Mesenchymal stem cell (in vitro differentiated cells and primary cell): ENCODE measurements at regions not wholly inside any gene's neighbourhood (a gene's known extent, or its start where the extent isn't known, plus 50 kb on each side); places are given as distances from the start of the nearest gene placed in this dataset.
A peak's percentile ranks its signal among the peaks of the same experiment; 100 is the strongest.

Experiments
- DNase-seq: peaks from one replicate; pipeline ENCODE4 v3.0.0-alpha.2; 2013
- H2AFZ ChIP-seq: one replicate; pipeline ENCODE4 v1.6.1; 2013; ENCODE audit warnings: low read depth, mild to moderate bottlenecking, control low read depth, inconsistent platforms, low read length, moderate library complexity
- H2AK5ac ChIP-seq: 2 replicates; pipeline ENCODE4 v1.6.1; 2013; ENCODE audit warnings: low read length, moderate library complexity, mild to moderate bottlenecking, inconsistent platforms; ENCODE audit not compliant: severe bottlenecking
- H2BK120ac ChIP-seq: one replicate; pipeline ENCODE4 v1.6.1; 2013; ENCODE audit warnings: low read depth, mild to moderate bottlenecking, inconsistent platforms, low read length, moderate library complexity
- H2BK12ac ChIP-seq, 2 experiments: one replicate each; pipeline ENCODE4 v1.6.1; 2013; ENCODE audit warnings: inconsistent platforms in 2 of 2, low read length in 2 of 2, mild to moderate bottlenecking in 2 of 2, moderate library complexity in 2 of 2, control low read depth in 1 of 2
- H2BK15ac ChIP-seq: one replicate; pipeline ENCODE4 v1.6.1; 2013; ENCODE audit warnings: mild to moderate bottlenecking, low read depth, inconsistent platforms; ENCODE audit not compliant: poor library complexity, severe bottlenecking
- H2BK5ac ChIP-seq: 2 replicates; pipeline ENCODE4 v1.6.1; 2013; ENCODE audit warnings: low read depth, mild to moderate bottlenecking, low read length, control low read depth, inconsistent platforms; ENCODE audit not compliant: poor library complexity, severe bottlenecking
- H3K14ac ChIP-seq, 2 experiments: one replicate each; pipeline ENCODE4 v1.6.1; 2013; ENCODE audit warnings: inconsistent platforms in 2 of 2, low read length in 2 of 2, control low read depth in 1 of 2, mild to moderate bottlenecking in 1 of 2, moderate library complexity in 1 of 2
- H3K18ac ChIP-seq, 2 experiments: one replicate each; pipeline ENCODE4 v1.6.1; 2013; ENCODE audit warnings: inconsistent platforms in 2 of 2, low read length in 2 of 2, control low read depth in 1 of 2, low read depth in 1 of 2, mild to moderate bottlenecking in 1 of 2
- H3K23ac ChIP-seq, 2 experiments: one replicate each; pipeline ENCODE4 v1.6.1; 2013; ENCODE audit warnings: inconsistent platforms in 2 of 2, low read length in 2 of 2, mild to moderate bottlenecking in 2 of 2, moderate library complexity in 2 of 2, control low read depth in 1 of 2
- H3K27ac ChIP-seq: 2 replicates; pipeline ENCODE4 v1.5.1; 2013; ENCODE audit warnings: mild to moderate bottlenecking, moderate library complexity, low read length, control low read depth, inconsistent platforms; ENCODE audit not compliant: poor library complexity, severe bottlenecking
- H3K27me3 ChIP-seq, 2 experiments: 2 replicates each; pipeline versions ENCODE4 v1.6.1 to v1.7.0; 2013; ENCODE audit warnings: low read length in 2 of 2, mild to moderate bottlenecking in 2 of 2, moderate library complexity in 2 of 2, control low read depth in 1 of 2, inconsistent platforms in 1 of 2; ENCODE audit not compliant: control insufficient read depth in 1 of 2, insufficient read depth in 1 of 2
- H3K36me3 ChIP-seq, 2 experiments: 2 replicates each; pipeline versions ENCODE4 v1.6.1 to v1.7.0; 2013; ENCODE audit warnings: low read length in 2 of 2, control low read depth in 1 of 2, inconsistent platforms in 1 of 2, low read depth in 1 of 2, mild to moderate bottlenecking in 1 of 2; ENCODE audit not compliant: insufficient read depth in 2 of 2, control insufficient read depth in 1 of 2
- H3K4ac ChIP-seq, 2 experiments: one replicate each; pipeline ENCODE4 v1.6.1; 2013; ENCODE audit warnings: inconsistent platforms in 2 of 2, low read length in 2 of 2, mild to moderate bottlenecking in 2 of 2, moderate library complexity in 2 of 2, control low read depth in 1 of 2, low read depth in 1 of 2
- H3K4me1 ChIP-seq: 2 replicates; pipeline ENCODE4 v1.6.1; 2013; ENCODE audit warnings: low read depth, low read length, control low read depth; ENCODE audit not compliant: control insufficient read depth, insufficient read depth
- H3K4me2 ChIP-seq: 2 replicates; pipeline ENCODE4 v1.6.1; 2013; ENCODE audit warnings: low read length, mild to moderate bottlenecking, inconsistent platforms; ENCODE audit not compliant: poor library complexity, severe bottlenecking
- H3K4me3 ChIP-seq, 2 experiments: 2 replicates each; pipeline versions ENCODE4 v1.5.1 to v1.7.0; 2013; ENCODE audit warnings: low read length in 2 of 2, mild to moderate bottlenecking in 2 of 2, control low read depth in 1 of 2, low read depth in 1 of 2; ENCODE audit not compliant: insufficient read depth in 1 of 2
- H3K79me1 ChIP-seq: replicated peaks from 2 replicates; pipeline ENCODE4 v1.6.1; 2013; ENCODE audit warnings: mild to moderate bottlenecking, control low read depth, low read length, inconsistent platforms; ENCODE audit not compliant: poor library complexity, severe bottlenecking
- H3K9ac ChIP-seq: 2 replicates; pipeline ENCODE4 v1.7.0; 2013; ENCODE audit warnings: mild to moderate bottlenecking, low read length, moderate library complexity
- H3K9me3 ChIP-seq: 2 replicates; pipeline ENCODE4 v1.7.0; 2013; ENCODE audit warnings: mild to moderate bottlenecking, low read length; ENCODE audit not compliant: control insufficient read depth
- H4K8ac ChIP-seq: one replicate; pipeline ENCODE4 v1.6.1; 2013; ENCODE audit warnings: inconsistent platforms, mild to moderate bottlenecking, low read length, moderate library complexity
- H4K91ac ChIP-seq: one replicate; pipeline ENCODE4 v1.6.1; 2013; ENCODE audit warnings: mild to moderate bottlenecking, low read length, inconsistent platforms
- WGBS: methylation state at CpG from one replicate; pipeline ENCODE4 v1.1.7; 2013; ENCODE audit warnings: mixed read lengths; 5-methylcytosine and 5-hydroxymethylcytosine counted together

GRCh38 chr5:159509002-159509660, 178.8 kb upstream of the IL12B start:
- Histone ChIP-seq H2AFZ (no peak overlapping the region), H2BK12ac (no peak overlapping the region), H3K9me3 (peaks cover 4% of the 10 kb centered on the region), H2BK5ac (no peak overlapping the region), H4K91ac (no peak overlapping the region), H2AK5ac (no peak overlapping the region), H3K4me1 (peaks cover 3% of the 10 kb centered on the region), H2BK120ac (no peak overlapping the region), H3K14ac (no peak overlapping the region), H3K79me1 (no peaks in the 10 kb centered on the region), H3K9ac (no peak overlapping the region), H3K4ac (peak overlapping the region in 1 of 2 experiments; percentile 35), H3K4me3 (no peak overlapping the region), H3K18ac (no peak overlapping the region), H3K27me3 (peaks cover 0 to 40% of the 10 kb centered on the region in 2 experiments), H3K23ac (no peak overlapping the region), H2BK15ac (no peak overlapping the region), H3K36me3 (no peaks in the 10 kb centered on the region), H3K4me2 (no peak overlapping the region), H4K8ac (no peak overlapping the region), H3K27ac (no peak overlapping the region)
- no peak for DNase-seq
- 86% methylated on average over 6 of the region's 7 CpGs for WGBS

GRCh38 chr5:159510282-159510681, 180.0 kb upstream of the IL12B start:
- Histone ChIP-seq H3K79me1 (no peaks in the 10 kb centered on the region), H3K14ac (no peak overlapping the region), H3K4me3 (no peak overlapping the region), H2BK15ac (no peak overlapping the region), H3K36me3 (no peaks in the 10 kb centered on the region), H3K4me1 (peaks cover 3% of the 10 kb centered on the region), H3K27me3 (peaks cover 6 to 51% of the 10 kb centered on the region in 2 experiments), H2BK5ac (no peak overlapping the region), H3K9me3 (peaks cover 4% of the 10 kb centered on the region), H3K23ac (no peak overlapping the region), H2BK12ac (no peak overlapping the region), H3K4me2 (no peak overlapping the region), H3K18ac (no peak overlapping the region), H3K9ac (no peak overlapping the region), H4K8ac (no peak overlapping the region), H3K4ac (no peak overlapping the region), H2AFZ (no peak overlapping the region), H4K91ac (no peak overlapping the region), H2BK120ac (no peak overlapping the region), H2AK5ac (no peak overlapping the region), H3K27ac (peak overlapping the region; percentile 33)
- peak; percentile 90 for DNase-seq
- WGBS: 16% methylated on average over 3 of the region's 3 CpGs

GRCh38 chr5:159511570-159511969, 181.3 kb upstream of the IL12B start:
- H2BK120ac ChIP-seq: no peak overlapping the region
- H3K36me3 ChIP-seq: no peaks in the 10 kb centered on the region
- peak overlapping the region in 1 of 2 experiments; percentile 30 for H3K18ac ChIP-seq
- no peak overlapping the region for H3K9ac ChIP-seq
- H2BK5ac ChIP-seq: no peak overlapping the region
- H3K4me1 ChIP-seq: peaks cover 3% of the 10 kb centered on the region
- no peak overlapping the region for H4K91ac ChIP-seq
- H2BK15ac ChIP-seq: no peak overlapping the region
- H2AK5ac ChIP-seq: no peak overlapping the region
- DNase-seq: no peak
- no peak overlapping the region for H3K4me2 ChIP-seq
- no peak overlapping the region for H3K4me3 ChIP-seq
- H3K27ac ChIP-seq: no peak overlapping the region
- no peaks in the 10 kb centered on the region for H3K79me1 ChIP-seq
- no peak overlapping the region for H2BK12ac ChIP-seq
- peaks cover 6 to 60% of the 10 kb centered on the region in 2 experiments for H3K27me3 ChIP-seq
- H2AFZ ChIP-seq: no peak overlapping the region
- peaks cover 4% of the 10 kb centered on the region for H3K9me3 ChIP-seq
- H3K4ac ChIP-seq: no peak overlapping the region
- no peak overlapping the region for H4K8ac ChIP-seq
- WGBS: 100% methylated on average over 2 of the region's 2 CpGs
- H3K23ac ChIP-seq: no peak overlapping the region
- H3K14ac ChIP-seq: no peak overlapping the region

GRCh38 chr5:159512064-159512463, 181.8 kb upstream of the IL12B start:
- no peak overlapping the region for H4K8ac ChIP-seq
- no peak for DNase-seq
- H3K18ac ChIP-seq: no peak overlapping the region
- H3K4me2 ChIP-seq: no peak overlapping the region
- H2AK5ac ChIP-seq: no peak overlapping the region
- over 99% methylated on average over 3 of the region's 3 CpGs for WGBS
- peaks cover 3% of the 10 kb centered on the region for H3K4me1 ChIP-seq
- no peak overlapping the region for H3K27ac ChIP-seq
- no peak overlapping the region for H3K14ac ChIP-seq
- H3K9ac ChIP-seq: no peak overlapping the region
- H3K27me3 ChIP-seq: peaks cover 6 to 58% of the 10 kb centered on the region in 2 experiments
- H3K36me3 ChIP-seq: no peaks in the 10 kb centered on the region
- H3K79me1 ChIP-seq: no peaks in the 10 kb centered on the region
- no peak overlapping the region for H2BK12ac ChIP-seq
- H3K4ac ChIP-seq: no peak overlapping the region
- H3K4me3 ChIP-seq: no peak overlapping the region
- H2BK15ac ChIP-seq: no peak overlapping the region
- no peak overlapping the region for H2BK5ac ChIP-seq
- H3K9me3 ChIP-seq: peaks cover 4% of the 10 kb centered on the region
- no peak overlapping the region for H2BK120ac ChIP-seq
- H3K23ac ChIP-seq: no peak overlapping the region
- H4K91ac ChIP-seq: no peak overlapping the region
- H2AFZ ChIP-seq: no peak overlapping the region
